Loucy (cell line): ENCODE measurements at regions not wholly inside any gene's neighbourhood (a gene's known extent, or its start where the extent isn't known, plus 50 kb on each side); places are given as distances from the start of the nearest gene placed in this dataset.

ENCODE experiments used
- H2AFZ ChIP-seq: fragments of 200-600 bp; sonication (generic); 2 replicates; pipeline ENCODE4 v1.6.0; 2016; ENCODE audit warnings: antibody characterized with exemption, mild to moderate bottlenecking, low read length, moderate library complexity
- H3F3A ChIP-seq: fragments of 200-600 bp; 2 replicates; pipeline ENCODE4 v1.6.0; 2016; ENCODE audit warnings: antibody characterized with exemption, low read depth, mild to moderate bottlenecking
- H3K27me3 ChIP-seq: fragments of 200-600 bp; sonication (generic); 2 replicates; pipeline ENCODE4 v1.6.1; 2014; ENCODE audit warnings: low read length, mild to moderate bottlenecking; ENCODE audit not compliant: insufficient read depth, poor library complexity, severe bottlenecking
- H3K36me3 ChIP-seq: fragments of 200-600 bp; sonication (generic); 2 replicates; pipeline ENCODE4 v1.6.1; 2016; ENCODE audit warnings: low read length; ENCODE audit not compliant: insufficient read depth
- H3K4me1 ChIP-seq: fragments of 200-600 bp; sonication (generic); 2 replicates; pipeline ENCODE4 v1.5.1; 2014; ENCODE audit warnings: low read length, mild to moderate bottlenecking; ENCODE audit not compliant: insufficient read depth, poor library complexity, severe bottlenecking
- H3K4me2 ChIP-seq: fragments of 200-600 bp; sonication (generic); 2 replicates; pipeline ENCODE4 v1.6.0; 2014; ENCODE audit warnings: antibody characterized with exemption, low read length, low read depth, mild to moderate bottlenecking; ENCODE audit not compliant: poor library complexity, severe bottlenecking
- H3K4me3 ChIP-seq: fragments of 200-600 bp; sonication (generic); 2 replicates; pipeline ENCODE4 v1.5.1; 2014; ENCODE audit warnings: low read length, mild to moderate bottlenecking, mixed read lengths; ENCODE audit not compliant: poor library complexity, severe bottlenecking
- H3K79me2 ChIP-seq: fragments of 200-600 bp; sonication (generic); 2 replicates; pipeline ENCODE4 v1.6.1; 2014; ENCODE audit warnings: low read length; ENCODE audit not compliant: insufficient read depth
- H3K9ac ChIP-seq: fragments of 200-600 bp; sonication (generic); 2 replicates; pipeline ENCODE4 v1.6.0; 2014; ENCODE audit warnings: mild to moderate bottlenecking, low read depth, low read length, moderate library complexity; ENCODE audit not compliant: poor library complexity, severe bottlenecking
- H3K9me2 ChIP-seq: fragments of 200-600 bp; sonication (generic); replicated peaks from 2 replicates; pipeline ENCODE4 v1.6.1; 2016; ENCODE audit warnings: low read depth, low read length, mixed read lengths
- H3K9me3 ChIP-seq: fragments of 200-600 bp; sonication (generic); 2 replicates; pipeline ENCODE4 v1.6.1; 2014; ENCODE audit warnings: mild to moderate bottlenecking, antibody characterized with exemption, low read length, low read depth; ENCODE audit not compliant: insufficient read depth
- H4K20me1 ChIP-seq: fragments of 200-600 bp; sonication (generic); 2 replicates; pipeline ENCODE4 v1.6.0; 2014; ENCODE audit warnings: antibody characterized with exemption, low read length, mild to moderate bottlenecking; ENCODE audit not compliant: insufficient read depth, poor library complexity, severe bottlenecking
- CTCF ChIP-seq: fragments of 200-600 bp; sonication (generic); conservative IDR thresholded peaks from 2 replicates; pipeline ENCODE4 v1.5.1; 2014; ENCODE audit warnings: mild to moderate bottlenecking, antibody characterized with exemption, low read length
- EZH2phosphoT487 ChIP-seq: fragments of 200-600 bp; IDR thresholded peaks from 2 replicates; pipeline ENCODE4 v1.6.1; 2018; ENCODE audit warnings: antibody characterized with exemption, mild to moderate bottlenecking, moderate library complexity, borderline replicate concordance

- Histone ChIP-seq H2AFZ (no peak overlapping the region), H4K20me1 (no peaks in the 10 kb centered on the region), H3K27me3 (no peaks in the 10 kb centered on the region), H3K4me2 (no peak overlapping the region), H3F3A (no peaks in the 10 kb centered on the region), H3K36me3 (no peaks in the 10 kb centered on the region), H3K79me2 (no peaks in the 10 kb centered on the region), H3K9me3 (no peaks in the 10 kb centered on the region), H3K4me3 (no peak overlapping the region), H3K4me1 (no peaks in the 10 kb centered on the region), H3K9ac (no peak overlapping the region), H3K9me2 (no peaks in the 10 kb centered on the region)
- TF ChIP-seq EZH2phosphoT487 = no peak
These were observed 251.9 kb downstream of the IGSF11 start for GRCh38 chr3:118782755-118783202.

- no peaks in the 10 kb centered on the region for H3F3A ChIP-seq
- no peaks in the 10 kb centered on the region for H3K9me2 ChIP-seq
- no peak overlapping the region for H3K4me2 ChIP-seq
- H4K20me1 ChIP-seq = no peaks in the 10 kb centered on the region
- no peak overlapping the region for H2AFZ ChIP-seq
- H3K4me1 ChIP-seq = no peaks in the 10 kb centered on the region
- TF ChIP-seq EZH2phosphoT487 (no peak), CTCF (no peak)
- H3K9ac ChIP-seq = no peak overlapping the region
- H3K4me3 ChIP-seq = no peak overlapping the region
- no peaks in the 10 kb centered on the region for H3K27me3 ChIP-seq
- H3K79me2 ChIP-seq = no peaks in the 10 kb centered on the region
- H3K36me3 ChIP-seq = no peaks in the 10 kb centered on the region
- H3K9me3 ChIP-seq = no peaks in the 10 kb centered on the region
These were observed 249.2 kb downstream of the IGSF11 start for GRCh38 chr3:118785415-118785814.

- no peak overlapping the region for H2AFZ ChIP-seq
- no peaks in the 10 kb centered on the region for H3K27me3 ChIP-seq
- no peaks in the 10 kb centered on the region for H4K20me1 ChIP-seq
- H3K9ac ChIP-seq = no peak overlapping the region
- no peaks in the 10 kb centered on the region for H3K79me2 ChIP-seq
- no peak overlapping the region for H3K4me3 ChIP-seq
- H3K9me3 ChIP-seq = no peaks in the 10 kb centered on the region
- H3K36me3 ChIP-seq = no peaks in the 10 kb centered on the region
- H3K4me1 ChIP-seq = no peaks in the 10 kb centered on the region
- TF ChIP-seq CTCF (no peak), EZH2phosphoT487 (no peak)
- H3F3A ChIP-seq = no peaks in the 10 kb centered on the region
- H3K9me2 ChIP-seq = no peaks in the 10 kb centered on the region
- H3K4me2 ChIP-seq = no peak overlapping the region
These were observed 243.4 kb downstream of the IGSF11 start for GRCh38 chr3:118791246-118791645.

GRCh38 chr3:118792191-118792590 is 242.5 kb downstream of the IGSF11 start:
- no peak overlapping the region for H2AFZ ChIP-seq
- H3K9me2 ChIP-seq = no peaks in the 10 kb centered on the region
- H3K27me3 ChIP-seq = no peaks in the 10 kb centered on the region
- H3K4me2 ChIP-seq = no peak overlapping the region
- TF ChIP-seq CTCF = no peak
- no peak for TF ChIP-seq EZH2phosphoT487
- no peaks in the 10 kb centered on the region for H3K79me2 ChIP-seq
- H4K20me1 ChIP-seq = no peaks in the 10 kb centered on the region
- no peak overlapping the region for H3K9ac ChIP-seq
- no peaks in the 10 kb centered on the region for H3K36me3 ChIP-seq
- H3K4me3 ChIP-seq = no peak overlapping the region
- no peaks in the 10 kb centered on the region for H3F3A ChIP-seq
- H3K9me3 ChIP-seq = no peaks in the 10 kb centered on the region
- H3K4me1 ChIP-seq = no peaks in the 10 kb centered on the region
